LNCAP (cell line): ENCODE measurements at regions not wholly inside any gene's neighbourhood (a gene's known extent, or its start where the extent isn't known, plus 50 kb on each side); places are given as distances from the start of the nearest gene placed in this dataset.

ENCODE experiments used
- CTCF ChIP-seq: fragments of 450-650 bp; IDR thresholded peaks from 2 replicates; pipeline ENCODE4 v1.5.1; 2017; ENCODE audit warnings: mild to moderate bottlenecking

GRCh38 chr6:153216789-153217188, 85.7 kb upstream of the RGS17 start:
- no peak for TF ChIP-seq CTCF

- TF ChIP-seq CTCF, result no peak
Observed at GRCh38 chr6:153215242-153215641, 84.2 kb upstream of the RGS17 start.

- no peak for TF ChIP-seq CTCF
Observed at GRCh38 chr6:153214436-153214835, 83.4 kb upstream of the RGS17 start.

- no peak for TF ChIP-seq CTCF
Observed at GRCh38 chr6:153210083-153210482, 79.0 kb upstream of the RGS17 start.

- TF ChIP-seq CTCF, result no peak
Observed at GRCh38 chr6:153208706-153209105, 77.6 kb upstream of the RGS17 start.

GRCh38 chr6:153207617-153208016, 76.5 kb upstream of the RGS17 start:
- no peak for TF ChIP-seq CTCF

GRCh38 chr6:153207006-153207405, 75.9 kb upstream of the RGS17 start:
- no peak for TF ChIP-seq CTCF
